DMS53 (cell line): ENCODE measurements at regions not wholly inside any gene's neighbourhood (a gene's known extent, or its start where the extent isn't known, plus 50 kb on each side); places are given as distances from the start of the nearest gene placed in this dataset.
"Not testable (repeated sequence)": the region's sequence is repeated elsewhere in the genome, so short reads cannot be mapped to it uniquely, and the experiment has no call there.

Experiments used
- DNase-seq: peaks from one replicate; lab custom pipeline; 2025; lab: John Stamatoyannopoulos, UW

DNA sequence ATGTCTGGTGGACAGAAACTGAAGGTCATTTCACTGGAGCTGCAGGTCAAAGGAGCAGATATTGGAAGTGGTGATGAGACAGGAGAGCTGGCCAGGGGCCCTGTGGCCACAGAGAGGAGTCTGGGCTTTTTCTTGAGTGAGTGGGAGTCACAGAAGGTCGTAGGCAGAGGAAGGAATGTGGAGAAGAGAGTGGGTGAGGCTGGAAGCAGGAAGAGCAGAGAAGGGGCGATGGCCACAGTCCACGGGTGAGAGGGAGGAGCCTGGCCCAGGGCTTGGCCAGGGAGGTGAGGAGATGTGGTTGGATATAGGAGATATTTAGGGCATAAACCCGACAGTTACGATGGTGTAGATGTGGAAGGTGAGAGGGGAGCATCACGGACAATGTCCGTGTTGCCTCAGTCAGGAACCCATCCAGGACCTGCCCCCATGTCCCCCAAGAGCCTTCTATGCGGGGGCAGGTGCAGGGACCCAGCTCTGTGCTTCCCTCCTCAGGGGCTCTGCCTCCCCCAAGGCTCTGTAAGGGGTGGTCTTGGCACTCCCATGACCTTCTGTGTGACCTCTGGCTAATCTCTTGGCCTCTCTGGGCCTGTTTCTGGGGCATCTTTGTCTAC is 150.5 kb upstream of the PTPN1 start:
- peak; percentile 30 for DNase-seq

- DNase-seq: peak; percentile 89
These were observed 149.9 kb upstream of the PTPN1 start for GRCh38 chr20:50360218-50360672.

- no peak for DNase-seq
These were observed 149.3 kb upstream of the PTPN1 start for GRCh38 chr20:50360921-50361320.

GRCh38 chr20:50362177-50362576 is 148.0 kb upstream of the PTPN1 start:
- DNase-seq: not testable (repeated sequence)

GRCh38 chr20:50363027-50363426 is 147.2 kb upstream of the PTPN1 start:
- DNase-seq: no peak

DNA sequence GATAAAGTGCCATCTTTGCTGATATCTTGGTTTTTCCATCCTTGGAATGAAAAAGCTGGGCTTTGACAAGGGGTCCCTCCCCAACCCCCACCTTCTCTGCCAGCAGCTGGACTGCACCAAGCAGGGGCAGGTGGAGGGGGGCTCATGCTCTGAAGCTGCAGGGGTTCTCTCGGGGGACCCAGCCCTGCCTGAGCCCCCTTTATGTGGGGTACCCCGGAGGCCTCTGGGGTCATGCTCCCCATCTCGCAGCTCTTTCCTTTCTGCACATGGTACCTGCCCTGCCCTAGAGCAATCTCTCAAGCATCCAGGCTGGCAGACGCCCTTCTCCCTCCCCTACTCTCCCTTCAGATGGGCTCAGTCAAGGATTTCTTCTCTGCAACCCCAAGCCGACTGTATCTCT is 146.7 kb upstream of the PTPN1 start:
- DNase-seq: no peak

- DNase-seq: no peak
These were observed 145.6 kb upstream of the PTPN1 start for GRCh38 chr20:50364542-50364941.

DNA sequence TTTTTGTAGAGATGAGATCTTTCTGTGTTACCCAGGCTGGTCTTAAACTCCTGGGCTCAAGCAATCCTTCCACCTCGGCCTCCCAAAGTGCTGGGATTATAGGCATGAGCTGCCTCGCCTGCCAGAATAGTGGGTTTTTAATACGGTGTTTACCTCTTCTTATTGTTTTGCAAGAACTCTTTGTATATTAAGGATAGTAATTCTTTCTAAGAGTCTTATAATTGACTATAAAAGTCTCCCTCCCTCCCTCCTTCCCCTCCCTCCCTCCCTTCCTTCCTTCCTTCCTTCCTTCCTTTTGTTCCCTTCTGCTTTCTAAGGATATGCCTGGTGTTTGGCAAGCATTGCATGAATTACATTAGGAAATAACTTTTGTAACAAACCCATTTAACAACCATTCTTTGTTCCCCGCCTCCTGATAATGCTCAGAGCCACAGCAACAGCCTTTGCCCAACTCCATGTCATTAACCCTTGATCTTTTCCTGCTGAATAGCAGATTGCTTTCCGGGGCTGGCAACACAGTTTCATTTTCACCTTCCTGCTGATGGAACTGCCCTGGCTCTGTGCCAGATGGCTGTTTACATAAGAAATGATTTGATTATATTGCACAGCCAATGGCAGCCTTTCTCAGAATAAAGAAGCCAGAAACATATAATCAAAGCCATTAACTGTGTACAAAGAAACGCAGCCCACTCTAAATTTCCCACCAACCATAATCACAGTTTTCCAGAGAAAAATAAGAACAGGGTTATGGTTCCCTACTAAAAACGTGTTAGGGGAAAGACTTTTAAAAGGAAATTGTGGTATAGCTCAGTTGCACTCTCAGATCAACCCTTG is 143.7 kb upstream of the PTPN1 start:
- peak; percentile 89 for DNase-seq

GRCh38 chr20:50367104-50367674 is 143.0 kb upstream of the PTPN1 start:
- DNase-seq: no peak

DNA sequence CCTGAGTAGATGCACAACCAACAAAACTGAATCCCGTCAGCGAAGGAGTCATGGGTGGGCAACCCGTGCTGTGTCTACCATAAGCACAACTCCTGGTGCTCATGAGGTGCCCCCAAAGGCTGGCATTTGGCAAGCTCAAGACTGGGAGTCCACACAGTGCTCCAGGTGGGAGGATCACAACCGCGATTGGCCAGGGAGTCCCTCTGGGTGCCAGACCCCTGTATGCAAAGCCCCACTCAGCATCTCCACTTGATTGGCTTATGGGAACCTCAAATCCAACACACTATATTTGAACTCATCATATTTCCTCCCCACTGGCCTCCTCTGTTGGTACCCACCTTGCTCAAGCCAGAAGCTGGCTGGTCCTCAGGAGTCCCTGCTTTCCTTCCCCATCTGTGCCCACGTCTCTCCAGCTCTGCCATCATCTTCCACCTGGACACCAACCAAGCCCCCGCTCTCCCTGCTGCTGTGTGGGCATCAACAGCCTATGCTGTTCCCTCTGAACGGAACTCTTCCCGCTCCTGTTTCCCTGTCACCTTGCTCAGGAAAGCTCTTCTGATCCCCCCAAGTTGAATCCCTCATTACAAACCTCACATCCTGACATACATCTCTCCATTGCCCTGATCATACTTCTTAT is 142.3 kb upstream of the PTPN1 start:
- no peak for DNase-seq

- DNase-seq: no peak
These were observed 141.8 kb upstream of the PTPN1 start for GRCh38 chr20:50368386-50368785.

GRCh38 chr20:50368813-50369224 is 141.4 kb upstream of the PTPN1 start:
- peak; percentile 59 for DNase-seq

GRCh38 chr20:50369225-50370035 is 140.8 kb upstream of the PTPN1 start:
- DNase-seq: peak; percentile 94

GRCh38 chr20:50370036-50370566 is 140.1 kb upstream of the PTPN1 start:
- no peak for DNase-seq

GRCh38 chr20:50371878-50372769 is 138.1 kb upstream of the PTPN1 start:
- DNase-seq: peak; percentile 70

DNA sequence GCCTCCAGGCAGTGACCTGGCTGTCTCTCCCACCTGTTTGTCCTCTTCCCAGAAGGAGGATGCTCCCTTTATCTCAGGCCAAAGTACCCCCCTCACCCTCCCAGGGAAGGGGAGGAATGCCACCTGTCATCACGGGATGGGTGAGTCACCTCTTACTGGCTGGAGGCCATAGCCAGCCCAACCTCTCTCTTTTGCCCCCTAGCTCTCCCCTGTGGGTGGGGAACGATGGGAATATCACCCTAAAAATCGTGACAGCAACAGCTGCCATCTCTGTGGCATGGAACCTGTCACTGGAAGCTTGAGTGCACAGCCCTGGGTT is 137.5 kb upstream of the PTPN1 start:
- peak; percentile 76 for DNase-seq

DNA sequence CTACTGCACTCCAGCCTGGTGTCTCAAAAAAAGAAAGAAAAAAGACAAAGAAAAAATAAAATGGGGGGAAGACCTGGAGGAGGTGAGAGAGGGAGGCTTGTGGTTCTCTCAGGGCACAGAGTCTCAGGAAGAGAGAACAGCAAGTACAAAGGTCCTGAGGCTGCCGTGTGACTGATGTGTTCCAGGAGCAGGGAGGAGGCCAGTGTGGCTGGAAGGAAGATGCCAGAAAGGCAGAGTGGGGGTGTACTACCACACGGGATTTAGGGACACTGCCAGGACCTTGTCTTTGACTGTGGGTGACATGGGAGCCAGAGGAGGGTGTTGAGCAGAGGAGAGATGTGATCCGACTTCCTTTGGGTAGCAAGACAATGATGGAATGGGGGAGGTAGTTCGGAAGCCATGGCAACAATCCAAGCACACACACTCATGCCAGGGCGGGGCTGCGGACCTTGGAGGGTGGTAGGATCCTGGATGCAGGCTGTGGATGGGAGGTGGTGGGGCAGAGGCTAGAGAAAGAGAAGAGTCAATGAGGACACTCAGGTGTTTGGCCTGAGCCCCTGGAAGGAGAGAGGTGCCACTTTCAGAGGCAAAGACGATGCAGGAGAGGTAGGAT is 136.4 kb upstream of the PTPN1 start:
- peak; percentile 24 for DNase-seq

DNA sequence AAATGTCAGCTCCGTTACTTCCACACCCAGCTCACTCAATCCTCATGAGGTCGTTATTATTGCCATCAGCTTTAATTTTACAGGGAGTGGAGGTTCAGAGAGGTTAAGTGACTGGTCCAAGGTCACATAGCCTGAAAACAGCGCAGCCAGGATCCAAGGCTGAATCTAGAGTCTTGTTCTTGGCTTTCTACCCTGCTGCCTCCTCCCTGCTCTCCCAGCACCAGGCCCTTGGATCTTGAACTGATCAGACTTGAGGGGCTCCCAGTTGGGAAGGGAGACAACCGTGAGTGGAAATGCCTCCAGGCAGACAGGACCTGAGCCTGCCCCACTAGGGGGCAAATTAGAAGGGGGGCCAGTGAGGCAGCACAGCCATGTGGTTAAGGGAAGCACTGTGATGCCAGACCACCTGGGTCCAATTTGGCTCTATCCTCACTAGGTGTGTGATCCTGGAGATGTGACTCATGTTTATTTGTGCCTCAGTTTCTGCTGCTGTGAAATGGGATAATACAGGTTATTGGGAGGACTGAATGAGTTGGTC is 135.6 kb upstream of the PTPN1 start:
- DNase-seq: no peak

DNA sequence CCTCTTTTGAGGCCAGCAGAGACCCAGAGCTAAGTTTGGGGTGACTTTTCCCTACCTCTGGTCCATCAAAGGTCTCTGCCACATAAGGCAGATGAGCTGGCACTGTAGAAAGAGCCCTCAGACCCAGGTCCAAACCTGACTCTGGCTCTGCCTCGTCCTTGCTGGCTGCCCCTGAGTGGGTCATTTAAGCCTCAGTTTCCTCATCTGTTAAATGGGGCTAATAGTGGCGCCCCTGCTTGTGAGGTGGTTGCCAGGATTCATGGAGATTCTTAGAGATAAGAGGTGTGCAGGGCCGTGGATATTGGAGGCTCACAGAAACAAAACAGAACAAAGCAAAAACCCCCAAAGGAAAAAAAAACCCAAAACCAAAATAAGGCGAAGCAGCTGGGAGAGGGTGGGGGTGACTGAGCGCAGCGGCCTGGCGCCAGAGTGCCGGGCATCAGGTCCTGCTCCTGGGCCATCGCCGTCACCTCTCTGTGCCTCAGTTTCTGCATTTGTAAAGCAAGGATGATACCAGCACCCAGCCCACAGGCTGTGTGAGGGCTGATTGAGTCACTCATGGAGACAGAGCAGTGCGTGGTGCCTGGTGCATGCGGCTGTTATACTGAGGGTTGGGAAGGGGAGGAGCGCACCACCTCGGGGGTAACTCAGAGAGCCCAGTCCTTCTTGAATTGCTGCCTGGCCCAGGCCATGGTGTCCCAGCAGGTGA is 133.8 kb upstream of the PTPN1 start:
- DNase-seq: no peak
